Astrocyte (in vitro differentiated cells and primary cell): ENCODE measurements at regions not wholly inside any gene's neighbourhood (a gene's known extent, or its start where the extent isn't known, plus 50 kb on each side); places are given as distances from the start of the nearest gene placed in this dataset.

Source experiments
- DNase-seq: peaks from one replicate; pipeline ENCODE4 v3.0.0-alpha.2; 2010; ENCODE audit warnings: low read depth
- FAIRE-seq: peaks from 2 replicates; lab custom pipeline; 2011; peaks lifted over from hg19 to GRCh38; lab: Jason Lieb, UNC
- H2AFZ ChIP-seq: 2 replicates; pipeline ENCODE4 v1.6.0; 2012; ENCODE audit warnings: low read depth, low read length, inconsistent platforms
- H3K27ac ChIP-seq: 2 replicates; pipeline ENCODE4 v1.5.1; 2011; ENCODE audit warnings: low read depth, low read length, inconsistent platforms
- H3K27me3 ChIP-seq: 2 replicates; pipeline ENCODE4 v1.6.0; 2011; ENCODE audit warnings: low read length, inconsistent platforms; ENCODE audit not compliant: insufficient read depth
- H3K36me3 ChIP-seq: 2 replicates; pipeline ENCODE4 v1.5.1; 2011; ENCODE audit warnings: low read length, inconsistent platforms; ENCODE audit not compliant: insufficient read depth
- H3K4me1 ChIP-seq: 2 replicates; pipeline ENCODE4 v1.5.1; 2011; ENCODE audit warnings: low read length, inconsistent platforms; ENCODE audit not compliant: insufficient read depth
- H3K4me2 ChIP-seq: 2 replicates; pipeline ENCODE4 v1.6.0; 2012; ENCODE audit warnings: low read length, inconsistent platforms
- H3K4me3 ChIP-seq: 2 replicates; pipeline ENCODE4 v1.5.1; 2011; ENCODE audit warnings: low read depth, mild to moderate bottlenecking, low read length, inconsistent platforms; ENCODE audit not compliant: insufficient read depth
- H3K79me2 ChIP-seq: 2 replicates; pipeline ENCODE4 v1.6.0; 2012; ENCODE audit warnings: mild to moderate bottlenecking, low read length, inconsistent platforms; ENCODE audit not compliant: insufficient read depth
- H3K9ac ChIP-seq: 2 replicates; pipeline ENCODE4 v1.6.0; 2012; ENCODE audit warnings: mild to moderate bottlenecking, low read length, inconsistent platforms
- H3K9me3 ChIP-seq: 2 replicates; pipeline ENCODE4 v1.5.1; 2012; ENCODE audit warnings: low read depth, mild to moderate bottlenecking, low read length, inconsistent platforms; ENCODE audit not compliant: insufficient read depth
- H4K20me1 ChIP-seq: 2 replicates; pipeline ENCODE4 v1.6.0; 2012; ENCODE audit warnings: low read length, inconsistent platforms; ENCODE audit not compliant: insufficient read depth
- H3K27ac Mint-ChIP-seq: one replicate; pipeline ENCODE4 v1.8.0; 2021; ENCODE audit warnings: mild to moderate bottlenecking, mixed read lengths; ENCODE audit not compliant: unreplicated experiment
- H3K27me3 Mint-ChIP-seq: one replicate; pipeline ENCODE4 v1.8.0; 2021; ENCODE audit warnings: low read depth, mixed read lengths; ENCODE audit not compliant: unreplicated experiment
- H3K36me3 Mint-ChIP-seq: one replicate; pipeline ENCODE4 v1.8.0; 2021; ENCODE audit warnings: low read depth, mixed read lengths; ENCODE audit not compliant: unreplicated experiment
- H3K4me1 Mint-ChIP-seq: one replicate; pipeline ENCODE4 v1.8.0; 2021; ENCODE audit warnings: low read depth, mixed read lengths; ENCODE audit not compliant: unreplicated experiment
- H3K4me3 Mint-ChIP-seq: one replicate; pipeline ENCODE4 v1.8.0; 2021; ENCODE audit warnings: mild to moderate bottlenecking, moderate library complexity, mixed read lengths; ENCODE audit not compliant: unreplicated experiment
- H3K9me3 Mint-ChIP-seq: one replicate; pipeline ENCODE4 v1.8.0; 2021; ENCODE audit warnings: mild to moderate bottlenecking, mixed read lengths; ENCODE audit not compliant: unreplicated experiment
- CTCF ChIP-seq: IDR thresholded peaks from 2 replicates; pipeline ENCODE4 v1.5.1; 2011; ENCODE audit warnings: low read depth, mild to moderate bottlenecking, inconsistent platforms, low read length, moderate library complexity; ENCODE audit not compliant: insufficient read depth
- EZH2 ChIP-seq: IDR thresholded peaks from 2 replicates; pipeline ENCODE4 v1.6.1; 2012; ENCODE audit warnings: mild to moderate bottlenecking, low read length, inconsistent platforms; ENCODE audit not compliant: insufficient read depth

GRCh38 chr14:44151130-44151820 is 355.8 kb downstream of the FSCB start:
- no peak overlapping the region for H3K4me3 Mint-ChIP-seq
- no peak overlapping the region for H3K27ac Mint-ChIP-seq
- H3K9ac ChIP-seq = no peak overlapping the region
- TF ChIP-seq EZH2 (no peak), CTCF (no peak)
- no peak overlapping the region for H3K4me2 ChIP-seq
- peaks cover 3% of the 10 kb centered on the region for H3K9me3 ChIP-seq
- peaks cover 5% of the 10 kb centered on the region for H3K9me3 Mint-ChIP-seq
- no peak overlapping the region for H3K27ac ChIP-seq
- no peaks in the 10 kb centered on the region for H3K36me3 ChIP-seq
- H3K4me1 Mint-ChIP-seq = no peaks in the 10 kb centered on the region
- no peaks in the 10 kb centered on the region for H3K36me3 Mint-ChIP-seq
- H3K4me3 ChIP-seq = no peak overlapping the region
- no peaks in the 10 kb centered on the region for H3K27me3 ChIP-seq
- H3K79me2 ChIP-seq = no peaks in the 10 kb centered on the region
- no peak overlapping the region for H2AFZ ChIP-seq
- H4K20me1 ChIP-seq = no peaks in the 10 kb centered on the region
- no peak for DNase-seq
- no peak for FAIRE-seq
- H3K27me3 Mint-ChIP-seq = no peaks in the 10 kb centered on the region
- no peaks in the 10 kb centered on the region for H3K4me1 ChIP-seq

GRCh38 chr14:44149597-44149996 is 357.5 kb downstream of the FSCB start:
- Histone ChIP-seq H3K27me3 (no peaks in the 10 kb centered on the region), H3K4me1 (no peaks in the 10 kb centered on the region), H4K20me1 (no peaks in the 10 kb centered on the region), H3K79me2 (no peaks in the 10 kb centered on the region), H2AFZ (no peak overlapping the region), H3K36me3 (no peaks in the 10 kb centered on the region), H3K9me3 (peaks cover 3% of the 10 kb centered on the region), H3K4me3 (no peak overlapping the region), H3K4me2 (no peak overlapping the region), H3K27ac (no peak overlapping the region), H3K9ac (no peak overlapping the region)
- Mint-ChIP-seq H3K36me3 (no peaks in the 10 kb centered on the region), H3K27ac (no peak overlapping the region), H3K4me3 (no peak overlapping the region), H3K4me1 (no peaks in the 10 kb centered on the region), H3K9me3 (no peaks in the 10 kb centered on the region), H3K27me3 (no peaks in the 10 kb centered on the region)
- FAIRE-seq (no peak), DNase-seq (no peak)
- no peak for TF ChIP-seq CTCF
- TF ChIP-seq EZH2 = no peak

GRCh38 chr14:44142006-44142405 is 365.1 kb downstream of the FSCB start:
- Mint-ChIP-seq H3K27ac (no peak overlapping the region), H3K9me3 (no peaks in the 10 kb centered on the region), H3K36me3 (no peaks in the 10 kb centered on the region), H3K27me3 (no peaks in the 10 kb centered on the region), H3K4me1 (no peaks in the 10 kb centered on the region), H3K4me3 (no peak overlapping the region)
- H3K4me2 ChIP-seq = no peak overlapping the region
- H4K20me1 ChIP-seq = no peaks in the 10 kb centered on the region
- H3K4me3 ChIP-seq = no peak overlapping the region
- no peak overlapping the region for H3K9ac ChIP-seq
- H3K79me2 ChIP-seq = no peaks in the 10 kb centered on the region
- no peak for FAIRE-seq
- no peaks in the 10 kb centered on the region for H3K36me3 ChIP-seq
- DNase-seq = no peak
- TF ChIP-seq EZH2 (no peak), CTCF (no peak)
- H3K27ac ChIP-seq = no peak overlapping the region
- no peaks in the 10 kb centered on the region for H3K4me1 ChIP-seq
- H3K9me3 ChIP-seq = no peaks in the 10 kb centered on the region
- H2AFZ ChIP-seq = no peak overlapping the region
- H3K27me3 ChIP-seq = no peaks in the 10 kb centered on the region
